GM06990 (cell line): ENCODE measurements at regions not wholly inside any gene's neighbourhood (a gene's known extent, or its start where the extent isn't known, plus 50 kb on each side); places are given as distances from the start of the nearest gene placed in this dataset.

Experiments
- DNase-seq: peaks from one replicate; pipeline ENCODE4 v3.0.0-alpha.2; 2011; ENCODE audit not compliant: insufficient read length; ENCODE audit errors: extremely low read depth
- H3K27me3 ChIP-seq: replicated peaks from 2 replicates; pipeline ENCODE4 v1.6.0; 2011; ENCODE audit warnings: low read length; ENCODE audit not compliant: control insufficient read depth, insufficient read depth
- H3K36me3 ChIP-seq: 2 replicates; pipeline ENCODE4 v1.5.1; 2011; ENCODE audit warnings: low read length; ENCODE audit not compliant: control insufficient read depth, insufficient read depth
- H3K4me3 ChIP-seq: replicated peaks from 2 replicates; pipeline ENCODE4 v1.5.1; 2011; ENCODE audit warnings: low read depth, mild to moderate bottlenecking, control low read depth, low read length
- TF ChIP-seq, protein P1 (sequence below): IDR thresholded peaks from 2 replicates; pipeline ENCODE4 v1.5.1; 2011; ENCODE audit warnings: low read length, control low read depth, mild to moderate bottlenecking, inconsistent platforms; ENCODE audit not compliant: insufficient read depth, poor library complexity, severe bottlenecking

DNA sequence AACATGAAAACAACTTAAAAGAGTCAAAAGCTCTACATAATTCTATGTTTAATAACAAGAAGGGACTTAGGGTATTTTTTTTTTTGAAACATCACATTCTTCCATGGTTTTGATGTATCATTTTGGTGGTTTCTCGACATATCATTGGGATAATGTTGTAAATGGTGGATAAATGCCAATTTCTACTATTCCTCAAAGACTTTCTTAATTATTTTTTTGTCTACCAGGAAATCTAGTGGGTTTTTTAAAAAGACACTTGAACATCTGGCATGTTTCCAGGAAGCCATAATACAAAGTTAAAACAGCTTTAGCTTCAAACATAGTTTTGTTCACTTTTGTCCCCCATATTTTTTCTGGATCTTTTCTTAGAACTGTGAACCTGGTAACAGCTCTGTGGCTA is 200.4 kb downstream of the DKK1 start:
- TF ChIP-seq, protein P1, sequence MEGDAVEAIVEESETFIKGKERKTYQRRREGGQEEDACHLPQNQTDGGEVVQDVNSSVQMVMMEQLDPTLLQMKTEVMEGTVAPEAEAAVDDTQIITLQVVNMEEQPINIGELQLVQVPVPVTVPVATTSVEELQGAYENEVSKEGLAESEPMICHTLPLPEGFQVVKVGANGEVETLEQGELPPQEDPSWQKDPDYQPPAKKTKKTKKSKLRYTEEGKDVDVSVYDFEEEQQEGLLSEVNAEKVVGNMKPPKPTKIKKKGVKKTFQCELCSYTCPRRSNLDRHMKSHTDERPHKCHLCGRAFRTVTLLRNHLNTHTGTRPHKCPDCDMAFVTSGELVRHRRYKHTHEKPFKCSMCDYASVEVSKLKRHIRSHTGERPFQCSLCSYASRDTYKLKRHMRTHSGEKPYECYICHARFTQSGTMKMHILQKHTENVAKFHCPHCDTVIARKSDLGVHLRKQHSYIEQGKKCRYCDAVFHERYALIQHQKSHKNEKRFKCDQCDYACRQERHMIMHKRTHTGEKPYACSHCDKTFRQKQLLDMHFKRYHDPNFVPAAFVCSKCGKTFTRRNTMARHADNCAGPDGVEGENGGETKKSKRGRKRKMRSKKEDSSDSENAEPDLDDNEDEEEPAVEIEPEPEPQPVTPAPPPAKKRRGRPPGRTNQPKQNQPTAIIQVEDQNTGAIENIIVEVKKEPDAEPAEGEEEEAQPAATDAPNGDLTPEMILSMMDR, result no peak
- no peaks in the 10 kb centered on the region; the same call in 1 of the 2 replicates for H3K27me3 ChIP-seq

DNA sequence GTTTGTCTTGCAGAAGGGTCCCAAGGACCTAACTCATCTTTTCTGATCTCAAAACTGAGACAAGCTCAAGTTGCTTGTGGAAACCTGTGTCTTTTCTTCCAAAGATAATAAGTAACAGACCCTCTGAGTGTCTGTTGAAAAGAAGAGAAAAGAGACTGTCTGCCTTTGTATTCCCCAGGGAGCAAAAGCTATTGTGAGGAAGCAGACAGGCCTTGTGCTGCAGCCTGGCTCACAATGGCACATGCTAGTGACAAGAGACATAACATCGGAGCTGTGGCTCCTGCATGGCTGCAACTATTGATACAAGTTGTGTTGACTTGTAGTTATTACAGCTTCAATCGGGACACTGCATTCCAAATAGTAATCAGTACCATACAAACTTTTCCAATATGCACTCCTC is 202.9 kb downstream of the DKK1 start:
- Histone ChIP-seq H3K27me3 (no peaks in the 10 kb centered on the region; the same call in 1 of the 2 replicates), H3K4me3 (no peak overlapping the region), H3K36me3 (no peaks in the 10 kb centered on the region)
- no peak for DNase-seq
- TF ChIP-seq, protein P1, result no peak

More for the DNA sequence above, 200.4 kb downstream of the DKK1 start:
- Histone ChIP-seq H3K4me3 (no peak overlapping the region), H3K36me3 (no peaks in the 10 kb centered on the region)
- no peak for DNase-seq

DNA sequence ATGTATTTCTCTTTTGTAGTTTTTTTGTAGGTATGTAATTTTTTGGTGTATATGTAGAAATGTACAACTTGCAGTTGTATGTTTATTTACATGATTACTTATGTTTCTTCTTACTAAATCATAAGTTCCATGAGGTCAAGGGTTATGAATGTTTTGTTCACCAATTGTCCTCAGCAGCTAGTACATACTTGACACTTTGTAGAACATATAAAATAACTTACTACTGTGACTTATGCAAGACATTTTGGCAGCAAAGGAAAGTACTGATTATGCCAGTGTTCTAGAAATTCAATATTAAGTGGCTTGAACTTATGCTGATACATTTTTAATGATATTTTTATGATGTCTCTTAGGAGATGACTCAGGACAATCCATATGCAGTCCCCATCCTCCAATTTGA is 209.6 kb downstream of the DKK1 start:
- TF ChIP-seq, protein P1, result no peak
- H3K36me3 ChIP-seq, result no peaks in the 10 kb centered on the region
- no peak for DNase-seq

DNA sequence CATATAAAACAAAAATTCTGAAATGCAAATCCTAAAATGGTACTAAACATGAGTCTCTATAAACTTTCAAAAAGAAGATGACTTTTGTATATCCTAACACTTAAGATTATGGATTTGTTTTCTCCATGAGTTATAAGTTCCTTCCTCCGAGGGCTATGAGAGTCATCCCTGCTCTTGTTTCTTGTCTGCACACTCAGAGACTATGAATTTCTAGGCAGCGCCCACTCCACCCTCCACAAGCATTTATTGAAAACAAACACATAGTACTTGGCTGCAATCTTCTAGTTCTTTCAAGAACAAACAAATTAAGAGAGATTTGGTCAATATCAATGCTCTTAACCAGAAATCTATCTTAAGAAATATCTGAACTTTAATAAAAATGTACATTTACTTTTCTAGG is 211.7 kb downstream of the DKK1 start:
- no peaks in the 10 kb centered on the region for H3K36me3 ChIP-seq
- TF ChIP-seq, protein P1, result no peak
- no peaks in the 10 kb centered on the region for H3K27me3 ChIP-seq
- DNase-seq, result no peak
- no peak overlapping the region for H3K4me3 ChIP-seq

More for the DNA sequence above, 209.6 kb downstream of the DKK1 start:
- H3K27me3 ChIP-seq, result no peaks in the 10 kb centered on the region
- no peak overlapping the region for H3K4me3 ChIP-seq

DNA sequence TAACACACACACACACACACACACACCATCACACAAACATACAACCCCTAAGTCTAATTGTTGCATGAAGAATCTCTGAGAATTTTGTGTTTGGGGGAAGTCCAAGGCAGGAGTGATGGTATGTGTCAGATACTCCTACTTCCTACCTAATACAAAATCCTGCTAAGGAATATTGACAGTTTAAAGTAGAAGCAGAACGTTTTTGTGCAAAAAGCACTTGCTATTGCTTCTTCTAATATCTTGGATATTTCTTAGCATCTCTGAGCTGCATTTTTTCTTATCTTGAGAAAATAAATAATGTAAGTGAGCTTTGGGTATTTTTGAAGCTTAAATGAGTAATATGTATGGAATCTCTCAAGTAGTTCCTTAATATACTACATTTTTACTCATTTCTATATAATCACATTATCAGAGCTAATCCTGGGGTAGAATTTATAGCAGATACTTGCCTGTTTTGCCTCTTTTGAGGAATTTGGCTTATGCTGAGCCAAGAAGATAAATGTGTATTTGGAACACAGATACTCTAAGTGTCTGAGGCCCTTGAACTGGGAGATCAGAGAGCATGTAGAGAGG is 212.3 kb downstream of the DKK1 start:
- H3K4me3 ChIP-seq, result no peak overlapping the region
- DNase-seq, result no peak
- TF ChIP-seq, protein P1, result no peak
- H3K27me3 ChIP-seq, result no peaks in the 10 kb centered on the region
- no peaks in the 10 kb centered on the region for H3K36me3 ChIP-seq
